ENCODE measurements at regions not wholly inside any gene's neighbourhood (a gene's known extent, or its start where the extent isn't known, plus 50 kb on each side); places are given as distances from the start of the nearest gene placed in this dataset.

DNA sequence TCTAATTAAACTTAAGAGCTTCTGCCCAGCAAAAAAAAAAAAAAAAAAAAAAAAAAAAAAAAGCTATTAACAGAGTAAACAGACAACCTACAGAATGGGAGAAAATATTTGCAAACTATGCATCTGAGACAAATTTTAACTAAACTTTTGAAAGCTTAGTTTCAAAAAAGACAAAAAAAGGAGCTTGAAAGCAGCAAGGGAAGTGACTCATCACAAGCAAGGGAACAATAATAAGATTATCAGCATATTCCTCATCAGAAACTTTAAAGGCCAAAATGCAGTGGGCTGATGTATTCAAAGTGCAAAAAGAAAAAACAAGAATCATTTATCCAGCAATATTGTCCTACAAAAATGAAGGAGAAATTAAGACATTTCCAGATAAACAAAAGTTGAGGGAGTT is 158.6 kb downstream of the RNF144B start:
- TF ChIP-seq POLR2A (IDR thresholded peaks at IDR 0.05; ENCODE audit: extremely low read depth, insufficient read length), result no peak
- TF ChIP-seq, protein P1, sequence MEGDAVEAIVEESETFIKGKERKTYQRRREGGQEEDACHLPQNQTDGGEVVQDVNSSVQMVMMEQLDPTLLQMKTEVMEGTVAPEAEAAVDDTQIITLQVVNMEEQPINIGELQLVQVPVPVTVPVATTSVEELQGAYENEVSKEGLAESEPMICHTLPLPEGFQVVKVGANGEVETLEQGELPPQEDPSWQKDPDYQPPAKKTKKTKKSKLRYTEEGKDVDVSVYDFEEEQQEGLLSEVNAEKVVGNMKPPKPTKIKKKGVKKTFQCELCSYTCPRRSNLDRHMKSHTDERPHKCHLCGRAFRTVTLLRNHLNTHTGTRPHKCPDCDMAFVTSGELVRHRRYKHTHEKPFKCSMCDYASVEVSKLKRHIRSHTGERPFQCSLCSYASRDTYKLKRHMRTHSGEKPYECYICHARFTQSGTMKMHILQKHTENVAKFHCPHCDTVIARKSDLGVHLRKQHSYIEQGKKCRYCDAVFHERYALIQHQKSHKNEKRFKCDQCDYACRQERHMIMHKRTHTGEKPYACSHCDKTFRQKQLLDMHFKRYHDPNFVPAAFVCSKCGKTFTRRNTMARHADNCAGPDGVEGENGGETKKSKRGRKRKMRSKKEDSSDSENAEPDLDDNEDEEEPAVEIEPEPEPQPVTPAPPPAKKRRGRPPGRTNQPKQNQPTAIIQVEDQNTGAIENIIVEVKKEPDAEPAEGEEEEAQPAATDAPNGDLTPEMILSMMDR (IDR thresholded peaks at IDR 0.05; ENCODE audit: low read depth, low read length), result no peak
- TF ChIP-seq, protein P2, sequence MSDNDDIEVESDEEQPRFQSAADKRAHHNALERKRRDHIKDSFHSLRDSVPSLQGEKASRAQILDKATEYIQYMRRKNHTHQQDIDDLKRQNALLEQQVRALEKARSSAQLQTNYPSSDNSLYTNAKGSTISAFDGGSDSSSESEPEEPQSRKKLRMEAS (IDR thresholded peaks at IDR 0.05; ENCODE audit: low read depth, low read length), result no peak
